ENCODE measurements at regions not wholly inside any gene's neighbourhood (a gene's known extent, or its start where the extent isn't known, plus 50 kb on each side); places are given as distances from the start of the nearest gene placed in this dataset.

DNA sequence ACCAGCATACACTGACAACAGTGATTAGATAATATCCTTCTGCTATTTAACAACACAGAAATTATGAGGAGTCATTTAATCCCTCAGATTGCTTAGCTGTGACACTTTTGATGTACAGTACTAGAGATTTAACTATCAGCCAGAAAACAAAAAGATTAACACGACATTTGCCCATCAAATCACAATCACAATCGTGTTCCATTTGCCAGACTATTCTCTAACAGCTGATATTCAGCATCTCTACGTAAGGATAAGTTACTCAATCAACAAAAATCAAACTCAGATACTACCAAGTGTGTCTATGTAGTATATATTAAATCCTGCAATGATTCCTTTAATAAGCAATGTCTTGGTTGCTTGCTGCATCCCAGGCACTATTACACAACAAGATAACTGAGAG is 558.7 kb upstream of the USP15 start:
- DNase-seq: no peak

DNA sequence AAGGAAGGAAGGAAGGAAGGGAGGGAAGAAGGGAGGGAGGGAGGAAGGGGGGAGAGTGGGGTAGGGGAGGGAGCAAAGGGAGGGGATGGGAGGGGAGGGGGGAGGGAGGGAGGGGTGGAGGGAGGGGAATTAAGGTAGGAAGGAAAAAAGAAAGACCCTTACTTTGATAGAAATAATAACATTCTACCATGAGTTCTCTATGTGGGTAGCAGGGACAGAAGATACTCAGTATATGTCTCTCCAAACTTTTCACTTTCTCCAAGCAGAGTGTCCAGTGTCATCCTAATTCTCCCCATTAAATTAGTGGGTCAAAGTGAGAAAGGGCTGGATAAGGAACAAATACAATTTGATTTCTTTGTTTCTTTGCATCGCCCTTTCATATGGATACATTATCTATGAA is 553.4 kb upstream of the USP15 start:
- DNase-seq: no peak

DNA sequence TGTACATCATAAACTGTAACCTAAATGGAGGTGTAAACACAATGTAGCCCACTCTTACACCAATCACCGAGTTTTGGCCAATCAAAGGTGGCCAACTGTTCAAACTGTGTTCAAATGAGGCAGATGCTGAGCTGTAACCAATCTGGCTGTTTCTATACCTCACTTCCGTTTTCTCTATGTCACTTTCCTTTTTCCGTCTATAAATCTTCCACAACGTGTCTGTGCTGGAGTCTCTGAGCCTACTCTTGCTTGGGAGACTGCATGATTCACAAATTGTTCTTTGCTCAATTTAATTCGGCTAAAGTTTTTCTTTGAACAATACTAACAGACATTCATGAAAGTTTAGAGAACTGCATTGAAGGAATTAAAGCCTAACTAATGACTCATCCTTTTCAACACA is 547.1 kb upstream of the USP15 start:
- no peak for DNase-seq

GRCh38 chr12:61717986-61718385 is 542.2 kb upstream of the USP15 start:
- DNase-seq: no peak

- DNase-seq: no peak
Observed at GRCh38 chr12:61739925-61740324, 520.3 kb upstream of the USP15 start.

DNA sequence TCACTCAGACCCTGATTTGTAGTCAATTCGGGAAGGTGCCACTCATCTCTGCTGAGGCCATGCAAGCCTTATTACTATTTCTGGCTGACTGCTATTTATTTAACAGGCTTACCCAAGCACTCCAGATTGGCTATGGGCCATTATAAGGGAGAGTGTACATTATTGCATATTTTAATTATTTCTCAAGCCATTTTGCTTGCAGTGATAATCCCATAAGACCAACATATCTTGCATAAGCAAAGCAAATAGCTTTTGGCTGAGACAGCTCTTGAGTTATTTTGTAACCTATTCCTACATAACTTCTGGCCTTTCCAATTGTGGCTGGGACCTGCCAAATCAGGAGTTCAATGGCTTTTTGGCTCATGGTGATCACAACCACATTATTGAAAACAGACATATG is 509.6 kb upstream of the USP15 start:
- DNase-seq: no peak

GRCh38 chr12:61754214-61754613 is 506.0 kb upstream of the USP15 start:
- DNase-seq: no peak

GRCh38 chr12:61757831-61758505 is 502.2 kb upstream of the USP15 start:
- DNase-seq: no peak

DNA sequence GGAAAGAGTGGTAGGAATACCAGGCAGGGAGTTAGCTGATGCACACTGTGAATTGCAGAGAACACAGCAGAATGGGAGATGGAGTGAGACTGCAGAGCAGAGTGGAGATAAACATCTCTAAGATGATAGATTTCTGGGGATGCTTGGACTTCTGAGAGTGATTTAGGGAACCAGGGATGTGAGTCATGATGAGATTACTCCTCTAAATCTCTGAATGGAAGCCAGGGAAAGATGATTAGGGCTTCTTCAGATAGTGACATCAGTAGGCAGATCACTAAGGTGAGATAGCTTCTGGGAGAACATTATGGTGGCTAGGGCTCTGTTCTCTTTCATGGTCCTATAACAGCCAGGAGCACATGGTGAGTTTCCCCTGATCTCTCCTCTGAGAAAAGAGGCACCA is 501.5 kb upstream of the USP15 start:
- DNase-seq: no peak

- no peak for DNase-seq
Observed at GRCh38 chr12:61765926-61766325, 494.3 kb upstream of the USP15 start.

- DNase-seq: no peak
Observed at GRCh38 chr12:61780435-61780834, 479.8 kb upstream of the USP15 start.

- no peak for DNase-seq
Observed at GRCh38 chr12:61781021-61781581, 479.1 kb upstream of the USP15 start.

DNA sequence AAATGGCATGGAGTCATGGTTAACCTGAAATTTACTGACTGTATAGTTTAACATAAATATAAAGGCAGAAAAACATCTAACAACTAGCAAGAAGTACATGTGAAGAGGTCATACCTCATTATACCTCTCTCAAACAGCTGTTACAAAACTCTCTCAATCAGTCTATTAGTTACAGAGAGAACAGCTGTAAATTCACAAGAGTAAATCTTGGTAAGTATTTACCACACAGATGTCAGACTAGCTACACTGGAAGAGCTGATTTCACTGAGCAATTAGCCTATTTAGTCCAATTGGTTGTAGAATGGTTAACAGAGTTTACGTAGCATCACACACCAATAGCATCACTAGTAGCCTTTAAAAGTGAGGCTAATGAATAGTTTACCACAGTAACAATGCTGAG is 463.4 kb upstream of the USP15 start:
- no peak for DNase-seq

DNA sequence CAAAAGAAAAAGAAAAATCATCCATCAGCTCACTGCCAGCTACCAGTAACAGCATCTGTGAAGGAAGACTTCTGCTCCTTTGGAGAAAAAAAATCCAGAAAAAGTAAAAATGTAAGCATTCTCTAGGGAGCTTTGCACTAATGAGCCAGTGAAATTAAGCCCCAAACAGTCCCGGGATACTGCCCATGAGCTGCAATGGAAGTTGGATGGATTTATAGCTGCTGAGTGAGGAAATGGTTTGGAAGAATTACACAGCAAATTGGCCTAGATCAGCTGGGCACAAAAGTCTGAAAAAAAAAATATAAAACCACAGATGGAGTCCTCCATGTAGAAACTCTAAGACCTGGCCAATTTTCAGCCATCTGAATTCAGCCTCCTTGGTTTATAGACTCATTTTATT is 462.9 kb upstream of the USP15 start:
- no peak for DNase-seq

GRCh38 chr12:61798778-61799177 is 461.4 kb upstream of the USP15 start:
- no peak for DNase-seq

DNA sequence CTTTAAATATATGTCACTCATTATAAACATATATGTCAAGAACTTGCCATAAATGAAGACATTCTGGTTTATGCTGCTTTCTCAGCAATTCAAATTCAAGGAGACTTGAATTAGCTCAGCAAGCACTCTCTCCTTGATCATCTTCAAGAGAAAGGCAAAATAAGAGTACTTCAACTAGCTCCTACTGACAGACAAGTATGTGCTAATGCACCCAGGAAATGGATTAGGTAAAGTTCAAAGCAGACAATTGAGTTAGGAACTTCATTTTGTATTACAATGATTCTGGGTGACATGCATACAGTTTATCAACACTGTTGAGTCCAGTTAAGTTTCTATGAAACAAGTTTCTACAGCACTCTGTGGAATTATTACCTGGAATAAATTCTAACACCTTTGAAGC is 455.9 kb upstream of the USP15 start:
- DNase-seq: no peak

DNA sequence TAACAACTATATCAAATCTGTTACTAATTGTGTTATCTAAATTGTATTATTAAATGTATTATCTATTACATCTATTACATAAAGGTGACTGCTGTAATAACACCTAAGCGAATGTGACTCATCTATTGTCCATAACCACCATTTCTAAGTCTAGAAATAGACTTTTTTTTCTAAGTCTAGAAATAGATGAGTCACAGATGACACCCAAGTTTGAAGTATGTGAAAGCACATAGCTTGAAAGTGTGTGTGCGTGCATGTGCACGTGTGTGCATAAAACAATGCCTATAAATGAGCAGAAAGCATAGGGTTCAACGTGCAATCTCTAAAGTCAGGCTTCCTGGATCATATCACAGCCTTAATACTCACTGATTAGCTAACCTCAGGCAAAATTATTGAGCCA is 451.3 kb upstream of the USP15 start:
- DNase-seq: no peak

DNA sequence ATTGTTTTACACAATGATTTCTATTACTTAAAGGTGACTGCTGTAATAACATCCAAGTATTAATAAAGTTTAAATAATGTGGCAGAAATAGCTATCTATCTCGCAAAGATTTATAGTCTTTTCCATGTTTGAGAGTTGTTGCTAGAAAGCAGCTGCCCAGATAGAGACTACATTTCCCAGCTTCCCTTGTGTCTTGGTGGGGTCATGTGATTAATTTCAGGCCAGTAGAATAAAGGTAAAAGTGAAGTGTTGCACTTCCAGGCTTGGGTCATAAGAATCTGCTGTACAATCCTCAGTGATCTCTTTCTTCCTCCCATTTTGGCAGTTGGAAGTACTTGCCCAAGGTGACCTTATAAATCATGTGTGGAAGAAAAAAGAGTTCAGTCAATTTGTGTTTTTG is 449.7 kb upstream of the USP15 start:
- no peak for DNase-seq

DNA sequence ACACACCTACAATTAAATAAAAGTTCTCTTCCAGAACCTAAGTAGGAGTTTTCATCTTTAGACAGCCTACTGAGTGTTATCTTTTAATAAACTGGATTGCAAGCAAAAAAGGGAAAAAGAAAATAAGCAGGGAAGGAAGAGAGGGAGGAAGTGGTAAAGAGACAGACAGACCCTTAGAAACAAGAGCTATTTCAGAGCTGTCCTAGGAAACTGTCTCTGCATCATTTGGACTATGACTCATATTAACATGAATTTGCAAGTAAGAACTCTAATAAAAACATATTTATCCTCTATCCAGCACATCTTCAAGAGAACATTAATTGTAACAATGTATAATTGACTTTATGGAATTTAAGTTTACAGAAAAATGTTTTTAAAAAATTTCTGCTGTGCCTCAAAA is 438.8 kb upstream of the USP15 start:
- DNase-seq: no peak

DNA sequence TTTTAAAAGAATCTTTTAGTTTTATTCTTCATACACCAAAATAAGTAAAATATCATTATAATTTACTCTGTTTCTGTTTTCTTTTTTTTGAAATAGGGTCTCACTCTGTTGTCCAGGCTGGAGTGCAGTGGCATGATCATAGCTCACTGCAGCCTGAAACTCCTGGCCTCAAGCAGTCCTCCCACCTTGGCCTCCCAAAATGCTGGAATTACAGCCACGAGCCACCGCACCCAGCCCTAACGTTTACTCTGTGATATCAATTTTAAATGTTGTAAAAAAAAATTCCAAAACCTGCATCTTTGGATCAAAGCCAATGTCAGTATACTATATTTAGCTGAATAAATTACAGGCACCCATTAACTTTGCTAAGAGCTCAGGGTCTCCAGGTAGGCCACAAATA is 437.1 kb upstream of the USP15 start:
- no peak for DNase-seq

DNA sequence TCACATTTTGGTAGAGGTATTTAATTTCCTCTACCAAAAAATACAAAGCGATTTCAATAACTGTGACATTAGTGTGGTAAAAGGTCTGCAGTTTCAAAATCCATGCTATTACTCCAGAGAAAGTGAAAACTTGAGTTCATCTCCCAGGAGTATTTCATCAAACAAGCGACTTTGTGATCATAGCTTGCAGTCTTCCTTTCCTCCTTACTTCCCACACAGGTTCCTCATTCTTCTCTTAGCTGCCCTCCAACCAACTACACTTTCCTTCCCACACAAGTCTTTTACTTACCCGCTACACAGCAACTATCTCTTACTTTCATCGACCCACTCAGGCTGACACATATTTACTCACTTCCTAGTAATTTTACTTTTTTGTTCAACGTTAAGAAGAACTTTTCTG is 413.4 kb upstream of the USP15 start:
- no peak for DNase-seq

GRCh38 chr12:61848893-61849292 is 411.3 kb upstream of the USP15 start:
- no peak for DNase-seq

GRCh38 chr12:61853945-61854344 is 406.3 kb upstream of the USP15 start:
- DNase-seq: no peak

GRCh38 chr12:61854902-61855301 is 405.3 kb upstream of the USP15 start:
- no peak for DNase-seq

- no peak for DNase-seq
Observed at GRCh38 chr12:61857968-61858367, 402.2 kb upstream of the USP15 start.

Measured in stimulated activated naive CD4-positive, alpha-beta T cell treated with Interleukin-2 at 50 U/mL for 16 hours (primary cell).